Stimulated activated memory B cell treated with anti-CD40 and anti-IgM and Interleukin-4, amounts not matched to agents 10 μg/mL and 1 μg/mL and 100 μg/mL, for 72 hours (primary cell): ENCODE measurements at regions not wholly inside any gene's neighbourhood (a gene's known extent, or its start where the extent isn't known, plus 50 kb on each side); places are given as distances from the start of the nearest gene placed in this dataset.

Experiments
- ATAC-seq: fragments of 150-1000 bp; cut with Tn5 transposase; 2 replicates; pipeline ENCODE4 v1.10.0; 2021
- H3K27ac Mint-ChIP-seq: one replicate; pipeline ENCODE4 v1.8.0; 2022; ENCODE audit warnings: mild to moderate bottlenecking, mixed read lengths
- H3K27me3 Mint-ChIP-seq: one replicate; pipeline ENCODE4 v1.8.0; 2022; ENCODE audit warnings: mixed read lengths
- H3K36me3 Mint-ChIP-seq: one replicate; pipeline ENCODE4 v1.8.0; 2022; ENCODE audit warnings: mixed read lengths
- H3K4me1 Mint-ChIP-seq: one replicate; pipeline ENCODE4 v1.8.0; 2022; ENCODE audit warnings: mixed read lengths
- H3K4me3 Mint-ChIP-seq: one replicate; pipeline ENCODE4 v1.8.0; 2022; ENCODE audit warnings: mild to moderate bottlenecking, moderate library complexity, mixed read lengths
- H3K9me3 Mint-ChIP-seq: one replicate; pipeline ENCODE4 v1.8.0; 2022; ENCODE audit warnings: mixed read lengths

- H3K27me3 Mint-ChIP-seq = peaks cover 26% of the 10 kb centered on the region
- H3K36me3 Mint-ChIP-seq = no peaks in the 10 kb centered on the region
- no peak for ATAC-seq
- H3K4me1 Mint-ChIP-seq = no peaks in the 10 kb centered on the region
- H3K4me3 Mint-ChIP-seq = no peak overlapping the region
- no peak overlapping the region for H3K27ac Mint-ChIP-seq
- peaks cover 7% of the 10 kb centered on the region for H3K9me3 Mint-ChIP-seq
Observed at GRCh38 chr16:85356157-85356556, 243.9 kb upstream of the CIBAR2 start.

DNA sequence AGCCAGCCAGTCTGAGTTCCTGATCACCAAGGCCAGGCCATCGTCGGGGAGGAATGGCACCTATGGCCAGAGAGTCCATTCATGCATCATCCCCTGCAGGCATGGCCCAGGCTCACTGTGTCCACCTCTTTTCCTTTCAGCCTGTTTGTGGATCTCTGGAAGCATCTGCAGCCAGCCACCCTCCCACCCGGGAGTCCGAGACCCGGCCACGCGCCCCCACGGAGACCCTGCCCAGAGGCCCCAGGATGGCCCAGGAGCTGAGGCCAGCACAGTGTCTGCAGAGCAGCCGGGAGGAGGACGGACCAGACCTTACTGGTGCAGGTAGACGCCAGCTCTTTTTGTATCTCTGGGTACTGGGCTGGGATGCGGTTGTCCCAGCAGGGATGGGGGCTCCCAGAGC lies 245.1 kb upstream of the CIBAR2 start:
- Mint-ChIP-seq H3K36me3 (no peaks in the 10 kb centered on the region), H3K9me3 (peaks cover 7% of the 10 kb centered on the region), H3K27me3 (peaks cover 26% of the 10 kb centered on the region)

GRCh38 chr16:85357924-85358505 lies 245.7 kb upstream of the CIBAR2 start:
- Mint-ChIP-seq H3K27ac (no peak overlapping the region), H3K36me3 (no peaks in the 10 kb centered on the region)
- no peak for ATAC-seq

More for the DNA sequence above, 245.1 kb upstream of the CIBAR2 start:
- Mint-ChIP-seq H3K4me1 (no peaks in the 10 kb centered on the region), H3K4me3 (no peak overlapping the region), H3K27ac (no peak overlapping the region)
- ATAC-seq = no peak

DNA sequence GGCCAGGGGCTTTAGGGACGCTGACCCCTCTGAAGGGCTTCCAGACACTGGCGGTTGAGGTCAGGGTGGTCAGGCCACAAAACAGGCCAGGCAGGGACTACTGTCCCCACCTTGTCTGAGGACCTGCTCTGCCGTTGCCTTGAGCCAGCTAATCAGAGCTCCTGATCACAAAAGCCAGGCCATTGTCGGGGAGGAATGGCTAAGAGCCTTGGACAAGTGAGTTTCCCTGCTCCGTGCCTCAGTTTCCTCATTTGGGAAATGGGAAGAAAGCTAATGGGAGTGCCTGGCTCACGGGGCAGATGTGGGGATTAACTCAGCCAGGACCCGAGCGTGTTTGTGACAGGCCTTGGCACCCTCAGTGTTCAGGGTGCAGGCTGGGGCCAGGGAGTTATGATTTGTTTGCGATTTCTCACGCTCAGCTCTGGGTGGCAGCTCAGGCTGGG lies 246.5 kb upstream of the CIBAR2 start:
- no peak overlapping the region for H3K27ac Mint-ChIP-seq
- no peaks in the 10 kb centered on the region for H3K36me3 Mint-ChIP-seq
- no peak overlapping the region for H3K4me3 Mint-ChIP-seq
- peaks cover 3% of the 10 kb centered on the region for H3K9me3 Mint-ChIP-seq
- H3K27me3 Mint-ChIP-seq = peaks cover 31% of the 10 kb centered on the region
- H3K4me1 Mint-ChIP-seq = no peaks in the 10 kb centered on the region
- ATAC-seq = no peak

More at GRCh38 chr16:85357924-85358505, 245.7 kb upstream of the CIBAR2 start:
- peaks cover 26% of the 10 kb centered on the region for H3K27me3 Mint-ChIP-seq
- no peak overlapping the region for H3K4me3 Mint-ChIP-seq
- no peaks in the 10 kb centered on the region for H3K4me1 Mint-ChIP-seq
- H3K9me3 Mint-ChIP-seq = peaks cover 6% of the 10 kb centered on the region

DNA sequence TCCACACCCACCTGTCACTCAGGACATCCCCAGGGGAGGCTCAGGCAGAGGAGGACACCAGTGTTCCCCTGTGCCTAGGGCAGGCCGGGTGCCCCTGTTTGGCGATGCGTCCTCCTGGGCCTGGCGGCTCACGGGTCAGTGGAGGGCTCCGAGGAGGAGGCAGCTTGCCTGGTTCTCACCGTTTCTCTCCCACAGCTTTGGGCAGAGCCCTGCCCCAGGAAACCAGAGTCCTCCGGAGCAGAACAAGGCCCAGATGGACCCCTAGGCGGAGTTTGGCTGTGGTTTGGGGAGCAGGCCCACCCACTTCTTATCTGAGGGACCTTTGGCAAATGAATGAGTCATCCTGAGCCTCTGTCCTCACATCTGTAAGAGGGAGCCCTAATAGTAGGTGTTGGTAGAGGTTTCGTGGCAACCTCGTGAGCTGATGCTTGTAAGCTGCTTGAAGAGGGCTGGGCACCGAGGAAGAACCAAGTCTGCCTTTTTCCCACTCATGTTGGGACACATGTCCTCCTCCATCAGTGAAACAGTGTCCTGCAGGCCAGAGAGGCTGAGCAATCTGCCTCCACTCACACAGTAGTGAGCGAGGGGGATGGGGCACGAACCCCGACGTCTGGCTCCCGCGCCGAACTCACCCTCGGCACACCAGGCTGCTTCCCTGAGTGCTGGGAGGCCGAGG lies 247.0 kb upstream of the CIBAR2 start:
- Mint-ChIP-seq H3K27ac (no peak overlapping the region), H3K27me3 (peaks cover 36% of the 10 kb centered on the region), H3K4me3 (no peak overlapping the region), H3K4me1 (no peaks in the 10 kb centered on the region), H3K9me3 (no peaks in the 10 kb centered on the region), H3K36me3 (no peaks in the 10 kb centered on the region)
- no peak for ATAC-seq

GRCh38 chr16:85360323-85361277 lies 248.3 kb upstream of the CIBAR2 start:
- no peaks in the 10 kb centered on the region for H3K9me3 Mint-ChIP-seq
- peaks cover 50% of the 10 kb centered on the region for H3K27me3 Mint-ChIP-seq
- no peak for ATAC-seq
- no peaks in the 10 kb centered on the region for H3K4me1 Mint-ChIP-seq
- H3K36me3 Mint-ChIP-seq = no peaks in the 10 kb centered on the region
- no peak overlapping the region for H3K4me3 Mint-ChIP-seq
- H3K27ac Mint-ChIP-seq = no peak overlapping the region

GRCh38 chr16:85361441-85362118 lies 249.3 kb upstream of the CIBAR2 start:
- H3K36me3 Mint-ChIP-seq = no peaks in the 10 kb centered on the region
- no peak for ATAC-seq
- no peaks in the 10 kb centered on the region for H3K9me3 Mint-ChIP-seq
- H3K27me3 Mint-ChIP-seq = peaks cover 58% of the 10 kb centered on the region
- H3K4me1 Mint-ChIP-seq = no peaks in the 10 kb centered on the region
- H3K27ac Mint-ChIP-seq = no peak overlapping the region
- H3K4me3 Mint-ChIP-seq = no peak overlapping the region

DNA sequence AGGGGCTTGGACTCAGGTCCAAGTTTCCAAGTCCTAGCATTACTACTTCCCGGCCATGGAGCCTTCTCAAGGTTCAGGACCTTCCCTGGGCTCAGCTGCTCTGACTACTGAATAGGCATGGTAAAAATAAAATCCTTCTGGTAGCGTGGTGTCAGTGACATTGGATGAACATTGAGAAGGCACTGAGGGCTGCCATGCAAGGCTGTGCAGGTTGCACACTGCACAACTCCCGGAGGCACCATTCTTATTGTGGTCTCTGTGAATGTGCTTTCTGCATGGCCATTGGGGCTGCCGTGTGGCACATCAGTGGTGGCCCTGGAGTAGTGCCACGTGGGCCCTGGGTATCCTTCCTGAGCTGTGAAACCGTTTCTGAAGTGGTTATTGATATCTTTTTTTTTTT lies 250.2 kb upstream of the CIBAR2 start:
- H3K4me3 Mint-ChIP-seq = no peak overlapping the region
- H3K27ac Mint-ChIP-seq = no peak overlapping the region
- no peak for ATAC-seq
- no peaks in the 10 kb centered on the region for H3K4me1 Mint-ChIP-seq
- H3K36me3 Mint-ChIP-seq = no peaks in the 10 kb centered on the region
- peaks cover 67% of the 10 kb centered on the region for H3K27me3 Mint-ChIP-seq
- no peaks in the 10 kb centered on the region for H3K9me3 Mint-ChIP-seq

DNA sequence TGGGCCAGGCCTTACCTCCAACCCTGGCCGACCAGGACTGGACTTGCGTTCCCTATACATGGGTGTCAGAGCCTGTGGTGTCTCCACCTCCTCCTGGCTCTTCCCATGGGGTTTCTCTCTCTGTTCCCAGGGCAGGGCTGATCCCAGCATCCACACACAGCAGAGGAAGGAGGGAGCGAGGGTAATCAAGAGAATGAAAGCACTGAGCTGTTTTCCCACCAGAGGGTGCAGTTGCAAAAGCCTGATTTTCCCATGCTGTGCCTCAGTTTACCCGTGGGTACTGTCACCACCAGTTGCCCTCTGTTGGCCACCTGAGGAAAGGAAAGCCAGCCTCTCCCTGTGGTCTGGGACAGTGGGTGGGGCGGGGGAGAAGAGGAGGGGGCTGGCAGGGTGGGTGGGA lies 249.7 kb upstream of the GSE1 start:
- no peaks in the 10 kb centered on the region for H3K4me1 Mint-ChIP-seq
- H3K27me3 Mint-ChIP-seq = peaks cover 62% of the 10 kb centered on the region
- H3K36me3 Mint-ChIP-seq = no peaks in the 10 kb centered on the region
- no peak overlapping the region for H3K4me3 Mint-ChIP-seq
- H3K9me3 Mint-ChIP-seq = no peaks in the 10 kb centered on the region
- ATAC-seq = no peak
- H3K27ac Mint-ChIP-seq = no peak overlapping the region

- no peak for ATAC-seq
- no peak overlapping the region for H3K27ac Mint-ChIP-seq
- no peaks in the 10 kb centered on the region for H3K4me1 Mint-ChIP-seq
- no peaks in the 10 kb centered on the region for H3K9me3 Mint-ChIP-seq
- H3K27me3 Mint-ChIP-seq = peaks cover 60% of the 10 kb centered on the region
- no peak overlapping the region for H3K4me3 Mint-ChIP-seq
- H3K36me3 Mint-ChIP-seq = no peaks in the 10 kb centered on the region
Observed at GRCh38 chr16:85363881-85364280, 249.2 kb upstream of the GSE1 start.

- Mint-ChIP-seq H3K27me3 (peaks cover 64% of the 10 kb centered on the region), H3K4me3 (no peak overlapping the region), H3K27ac (no peak overlapping the region), H3K4me1 (no peaks in the 10 kb centered on the region), H3K9me3 (no peaks in the 10 kb centered on the region), H3K36me3 (no peaks in the 10 kb centered on the region)
- ATAC-seq = no peak
Observed at GRCh38 chr16:85364323-85365040, 248.6 kb upstream of the GSE1 start.

- Mint-ChIP-seq H3K4me1 (no peaks in the 10 kb centered on the region), H3K27ac (no peak overlapping the region), H3K36me3 (no peaks in the 10 kb centered on the region), H3K27me3 (peaks cover 68% of the 10 kb centered on the region), H3K9me3 (no peaks in the 10 kb centered on the region), H3K4me3 (no peak overlapping the region)
- peak; percentile 22 for ATAC-seq
Observed at GRCh38 chr16:85365120-85365519, 248.0 kb upstream of the GSE1 start.

GRCh38 chr16:85366031-85366763 lies 246.9 kb upstream of the GSE1 start:
- ATAC-seq = no peak
- Mint-ChIP-seq H3K4me3 (no peak overlapping the region), H3K27ac (no peak overlapping the region), H3K36me3 (no peaks in the 10 kb centered on the region), H3K4me1 (no peaks in the 10 kb centered on the region), H3K9me3 (no peaks in the 10 kb centered on the region), H3K27me3 (peaks cover 69% of the 10 kb centered on the region)

DNA sequence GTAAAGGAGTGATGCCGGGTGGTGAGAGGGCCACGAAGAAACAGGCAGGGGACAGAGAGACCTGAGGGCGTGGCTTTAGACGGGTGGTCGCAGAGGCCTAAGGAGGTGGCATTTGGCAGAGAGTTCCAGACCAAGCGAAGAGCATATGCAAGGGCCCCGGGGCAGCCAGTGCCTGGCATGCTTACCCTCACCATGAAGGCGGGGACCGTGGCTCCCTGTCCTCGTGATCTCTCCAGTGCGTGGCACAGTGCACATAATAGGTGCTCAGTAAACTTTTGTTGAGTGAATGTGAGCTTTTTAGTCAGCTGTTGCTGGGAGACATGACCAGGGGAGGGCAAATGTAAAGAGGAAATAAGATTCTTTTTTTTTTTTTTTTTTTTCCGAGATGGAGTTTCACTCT lies 245.6 kb upstream of the GSE1 start:
- Mint-ChIP-seq H3K27me3 (peaks cover 73% of the 10 kb centered on the region), H3K4me1 (no peaks in the 10 kb centered on the region), H3K36me3 (no peaks in the 10 kb centered on the region), H3K9me3 (no peaks in the 10 kb centered on the region), H3K4me3 (no peak overlapping the region), H3K27ac (no peak overlapping the region)
- ATAC-seq = peak; percentile 1
